Non-pigmented ciliary epithelial cell (primary cell): ENCODE measurements at regions not wholly inside any gene's neighbourhood (a gene's known extent, or its start where the extent isn't known, plus 50 kb on each side); places are given as distances from the start of the nearest gene placed in this dataset.

Source experiments
- DNase-seq: peaks from one replicate; pipeline ENCODE4 v3.0.0-alpha.2; 2010; ENCODE audit warnings: low read depth

DNA sequence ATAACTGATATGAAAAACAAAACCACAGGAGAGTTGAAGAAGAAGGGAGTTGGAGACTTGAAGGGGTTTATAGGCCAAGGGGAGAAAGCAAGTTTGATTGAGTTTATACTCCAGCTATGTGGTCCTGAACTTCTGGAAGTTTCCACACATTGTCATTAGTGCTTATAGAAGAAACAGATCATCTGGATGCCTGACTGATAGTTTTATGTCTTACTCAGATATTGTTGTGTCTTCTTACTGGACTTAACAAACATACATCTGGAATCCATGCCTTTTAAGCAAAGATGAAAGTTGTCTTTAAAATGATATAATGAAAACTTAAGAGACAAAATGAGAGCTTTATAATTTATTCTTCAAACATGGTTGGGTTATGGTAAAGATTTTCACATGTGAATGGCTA lies 101.3 kb upstream of the FZD8 start:
- DNase-seq = no peak

DNA sequence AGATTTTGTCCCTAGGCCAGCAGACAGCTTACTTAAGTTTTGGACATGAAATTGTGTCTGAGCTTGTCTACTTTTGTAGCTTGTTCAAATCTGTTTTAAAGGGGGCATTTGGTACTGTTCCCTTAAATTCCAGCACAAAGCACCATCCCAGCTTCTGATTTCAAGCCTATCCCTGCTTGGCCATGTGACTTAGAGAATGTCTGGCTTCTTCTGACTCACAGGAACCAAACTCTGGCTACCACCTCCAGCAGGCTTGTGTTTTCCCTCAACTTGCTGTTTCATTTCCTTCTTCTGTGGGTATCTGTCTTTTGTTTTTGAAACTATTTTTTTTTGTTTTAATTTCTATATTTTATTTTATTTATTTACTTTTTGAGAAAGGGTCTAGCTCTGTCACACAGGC lies 97.9 kb upstream of the FZD8 start:
- peak; percentile 50 for DNase-seq

DNA sequence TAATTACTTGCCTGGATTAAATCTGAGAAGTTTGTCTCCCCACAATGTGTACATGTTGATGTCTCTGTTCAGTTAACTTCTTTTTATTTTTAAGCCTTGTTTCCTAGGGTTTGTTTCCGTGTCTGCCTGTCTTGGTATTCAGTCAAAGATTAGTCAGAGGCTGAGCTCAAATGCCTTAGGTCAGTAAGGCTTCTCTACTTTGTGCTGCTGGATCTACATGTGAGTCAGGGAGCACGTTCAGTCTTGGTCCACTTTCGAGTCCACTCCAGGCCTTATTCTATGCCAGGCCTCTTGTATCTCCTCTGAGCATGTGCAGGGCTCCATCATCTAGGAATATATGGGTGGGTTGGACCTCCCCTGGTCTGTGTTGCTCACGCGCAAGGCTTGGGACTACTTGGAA lies 93.3 kb upstream of the FZD8 start:
- peak; percentile 51 for DNase-seq

DNA sequence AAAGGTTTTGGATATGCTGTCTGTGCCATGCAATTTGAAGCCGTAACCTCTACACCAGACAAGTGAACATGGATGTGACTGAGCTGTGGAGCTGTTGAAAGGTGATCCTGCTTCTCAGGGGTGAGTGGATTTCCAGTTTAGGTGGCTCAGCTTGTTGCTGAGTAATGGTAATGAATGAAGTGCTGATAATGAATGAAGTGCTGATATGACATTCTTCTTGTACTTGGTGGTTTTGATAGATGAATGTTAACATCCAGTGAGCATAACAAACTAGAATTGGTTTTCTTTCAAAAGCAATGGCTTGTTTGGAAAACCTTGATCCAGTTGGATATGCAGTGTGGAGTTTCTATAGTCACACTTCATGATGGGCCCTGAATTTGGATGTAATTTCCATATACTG lies 89.7 kb upstream of the FZD8 start:
- no peak for DNase-seq

DNA sequence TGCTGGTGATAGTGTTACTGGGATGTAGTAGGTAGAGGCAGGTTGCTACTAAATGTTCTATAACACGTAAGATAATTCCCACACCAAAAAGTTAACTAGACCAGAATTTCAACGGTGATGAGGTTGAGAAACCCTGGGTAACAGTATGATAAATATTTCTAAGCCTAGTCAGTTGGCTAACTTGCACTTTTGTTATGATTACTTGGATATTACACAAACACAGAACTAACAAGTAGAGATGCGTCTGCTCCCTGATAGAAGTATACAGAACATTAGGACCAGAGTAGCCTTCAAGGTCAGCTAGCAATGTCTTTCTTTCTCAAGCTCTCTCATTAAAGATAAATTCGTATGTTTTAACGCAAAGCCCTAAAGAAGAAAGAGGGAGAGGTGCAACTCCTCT lies 86.2 kb upstream of the FZD8 start:
- DNase-seq = no peak

- DNase-seq = no peak
Measured at GRCh38 chr10:35726846-35727245, 84.8 kb upstream of the FZD8 start.

- no peak for DNase-seq
Measured at GRCh38 chr10:35723992-35724391, 81.9 kb upstream of the FZD8 start.

GRCh38 chr10:35723059-35723458 lies 81.0 kb upstream of the FZD8 start:
- DNase-seq = no peak

GRCh38 chr10:35722636-35723035 lies 80.5 kb upstream of the FZD8 start:
- no peak for DNase-seq

GRCh38 chr10:35722226-35722625 lies 80.1 kb upstream of the FZD8 start:
- DNase-seq = no peak

DNA sequence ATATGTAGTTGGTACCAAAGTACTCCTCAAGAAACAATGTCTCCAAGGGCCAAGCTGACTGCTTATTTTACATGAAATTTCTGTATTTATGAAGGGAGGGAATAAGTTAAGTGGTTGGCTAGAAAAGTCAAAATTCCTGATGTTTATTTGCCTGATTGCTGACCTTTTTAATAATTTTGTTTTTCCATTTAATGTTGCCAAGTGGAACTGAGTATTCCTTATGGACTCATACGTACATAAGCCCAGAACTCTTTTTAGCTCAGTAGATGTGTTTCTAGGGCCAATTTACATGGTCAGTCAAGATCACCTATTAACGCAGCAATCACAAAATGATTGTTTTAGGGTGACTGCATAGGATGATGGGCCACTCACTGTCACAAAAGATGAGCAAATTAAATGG lies 78.3 kb upstream of the FZD8 start:
- no peak for DNase-seq

GRCh38 chr10:35716776-35717175 lies 74.7 kb upstream of the FZD8 start:
- DNase-seq = no peak

DNA sequence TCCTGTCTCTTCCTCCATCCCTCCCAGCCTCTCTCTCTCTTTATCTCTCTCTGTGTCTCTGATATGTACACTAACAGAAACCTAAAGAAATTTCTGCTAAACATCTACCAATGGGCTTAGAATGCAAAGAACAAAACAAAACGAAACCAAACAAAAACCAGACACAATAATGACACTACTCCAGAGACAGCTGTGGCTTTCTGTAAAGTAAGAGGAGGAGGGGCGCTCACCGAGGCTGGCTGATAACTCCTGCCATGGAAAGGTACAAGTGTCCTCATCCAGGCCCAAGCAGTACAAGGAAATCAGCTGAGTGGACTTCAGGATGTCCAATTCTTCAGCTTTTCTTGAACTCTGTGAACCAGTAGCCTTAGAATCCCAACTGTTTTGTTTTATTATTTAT lies 70.4 kb upstream of the FZD8 start:
- no peak for DNase-seq

- DNase-seq = no peak
Measured at GRCh38 chr10:35711615-35712411, 69.7 kb upstream of the FZD8 start.

- no peak for DNase-seq
Measured at GRCh38 chr10:35707642-35708425, 65.7 kb upstream of the FZD8 start.

- no peak for DNase-seq
Measured at GRCh38 chr10:35706959-35707358, 64.9 kb upstream of the FZD8 start.

DNA sequence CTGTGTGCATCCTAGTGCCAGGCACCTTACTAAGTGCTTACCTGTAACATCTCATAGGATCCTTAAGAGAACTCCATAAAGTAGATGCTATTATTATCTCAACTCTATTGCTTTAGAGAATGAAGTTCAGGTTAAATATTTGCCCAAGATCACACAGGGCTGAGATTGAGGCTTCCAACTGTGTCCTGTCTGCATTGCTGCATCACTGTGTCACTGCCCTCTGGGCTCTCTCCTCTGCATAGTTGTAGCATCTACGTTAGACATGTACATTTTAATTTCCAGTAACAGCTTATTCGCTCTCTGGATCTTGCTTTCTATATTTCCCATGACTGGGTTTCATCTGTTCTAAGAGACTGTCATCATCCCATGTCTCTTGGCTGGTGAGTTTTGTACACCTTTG lies 63.6 kb upstream of the FZD8 start:
- no peak for DNase-seq

DNA sequence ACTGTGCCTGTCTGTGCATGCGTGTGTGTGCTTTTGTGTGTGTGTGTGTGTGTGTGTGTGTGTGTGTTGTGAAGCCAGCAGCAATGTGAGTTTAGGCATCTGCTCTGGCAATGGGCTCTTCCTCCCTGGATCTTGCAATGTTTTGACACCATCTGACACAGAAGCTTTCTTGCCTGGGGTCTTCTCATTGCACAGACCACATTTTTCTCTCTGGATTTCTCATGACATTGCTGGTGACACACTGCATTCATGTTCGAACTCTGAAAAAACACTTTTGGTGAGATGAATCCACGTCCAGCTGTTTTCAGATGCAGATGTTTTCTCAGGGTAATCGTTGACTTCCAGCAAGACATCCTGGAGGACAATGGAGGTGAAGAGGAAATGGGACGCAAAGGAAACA lies 63.0 kb upstream of the FZD8 start:
- DNase-seq = no peak

DNA sequence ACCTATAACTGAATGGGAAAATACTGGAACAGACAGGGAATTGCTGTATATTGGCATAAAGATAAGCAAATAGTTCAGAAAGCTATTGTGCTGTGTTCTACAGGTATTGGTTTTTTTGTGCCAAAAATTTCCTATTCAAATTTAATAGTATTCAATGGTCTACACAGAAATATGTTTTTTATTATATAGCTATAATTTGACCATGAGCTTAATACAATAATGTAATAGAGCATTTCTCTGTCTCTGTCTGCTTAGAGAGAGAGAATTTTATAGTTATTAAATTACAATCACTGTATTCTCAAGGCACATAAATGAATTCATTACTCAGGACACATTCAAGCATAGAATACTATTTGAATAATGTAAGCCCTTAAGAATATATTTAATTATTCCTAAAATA lies 62.3 kb upstream of the FZD8 start:
- no peak for DNase-seq

- DNase-seq = no peak
Measured at GRCh38 chr10:35700487-35700882, 58.4 kb upstream of the FZD8 start.

DNA sequence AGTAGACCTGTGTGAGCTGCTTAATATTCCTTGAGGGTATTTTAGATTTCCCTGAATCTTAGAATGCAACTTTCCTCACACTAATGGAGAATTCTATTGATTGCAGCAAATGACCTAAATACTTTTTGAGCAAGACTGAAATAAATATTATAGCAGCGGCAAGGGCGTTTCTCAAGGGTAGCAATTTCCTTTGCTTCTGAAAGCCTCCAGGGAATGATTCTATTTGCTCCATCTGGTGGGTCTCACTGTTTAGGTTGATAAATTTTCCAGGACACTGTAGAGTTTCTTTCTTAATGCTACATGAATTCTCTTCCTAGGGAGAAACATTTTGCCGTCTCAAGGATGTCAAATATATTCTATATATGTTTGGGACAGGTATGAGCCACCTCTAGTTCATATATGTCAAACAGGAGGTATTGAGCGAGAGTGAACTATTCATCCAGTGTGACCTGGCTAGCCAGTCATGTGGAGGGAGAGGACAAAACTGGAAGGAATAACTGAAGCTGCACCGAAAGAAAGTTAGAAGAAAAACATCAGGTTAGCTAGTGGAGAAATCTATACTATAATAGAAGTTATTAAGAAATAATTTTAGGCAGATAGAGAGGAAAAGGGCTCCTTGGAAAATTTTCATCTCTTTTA lies 57.9 kb upstream of the FZD8 start:
- DNase-seq = no peak

DNA sequence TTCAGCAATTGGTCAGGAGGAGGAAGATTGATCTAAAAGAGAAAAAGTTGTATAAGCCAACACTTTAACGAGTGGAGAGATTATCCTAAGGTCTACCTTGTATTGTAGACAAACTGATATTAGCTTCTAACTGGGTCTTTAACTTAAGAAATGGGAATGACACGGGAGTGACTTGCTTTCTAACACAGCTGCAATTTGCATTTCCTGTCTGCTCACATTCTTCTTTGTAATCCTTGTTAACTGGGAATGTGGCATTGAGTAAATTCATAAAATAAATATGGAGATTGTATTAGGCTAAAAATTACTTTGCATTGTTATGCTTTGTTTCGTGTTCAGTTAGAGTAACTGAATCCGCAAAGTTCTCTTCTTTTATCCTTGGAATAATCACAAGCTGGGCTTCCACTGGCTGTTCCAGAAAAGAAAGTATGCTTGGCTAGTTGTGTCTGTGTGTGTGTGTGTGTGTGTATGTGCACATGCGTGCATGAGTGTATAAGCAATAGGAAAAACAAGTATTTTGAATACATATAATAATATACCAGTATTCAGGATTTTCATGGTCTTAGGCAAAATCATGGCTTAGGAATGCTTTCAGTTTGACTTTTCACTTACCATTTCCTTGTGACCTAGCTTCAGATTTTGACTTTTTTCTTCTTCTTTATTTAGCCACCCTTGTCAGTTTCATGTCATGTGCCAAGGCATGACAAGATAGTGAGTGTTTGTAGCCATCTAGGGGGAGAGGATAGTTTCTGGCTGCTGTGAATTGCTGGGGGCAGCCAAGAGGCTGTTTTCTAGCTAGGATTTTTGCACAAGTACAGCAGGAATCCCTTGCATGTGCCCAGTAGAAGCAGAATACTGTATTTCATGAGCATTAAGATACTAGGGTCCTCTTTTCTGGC lies 54.5 kb upstream of the FZD8 start:
- no peak for DNase-seq
